ENCODE measurements at regions not wholly inside any gene's neighbourhood (a gene's known extent, or its start where the extent isn't known, plus 50 kb on each side); places are given as distances from the start of the nearest gene placed in this dataset.

GRCh38 chr6:91140449-91140848, 553.6 kb upstream of the MAP3K7 start:
- H3K9me2 ChIP-seq (ENCODE audit: insufficient read depth, low read length): no peaks in the 10 kb centered on the region
- H2AFZ ChIP-seq (ENCODE audit: low read depth, low read length): no peak overlapping the region
- H3K79me2 ChIP-seq (replicated peaks; ENCODE audit: insufficient read depth, low read length): no peaks in the 10 kb centered on the region
- H3K4me2 ChIP-seq (ENCODE audit: low read length): no peak overlapping the region
- no peaks in the 10 kb centered on the region for H3K9me3 ChIP-seq (ENCODE audit: low read length)
- H3K27ac ChIP-seq (ENCODE audit: low read length): no peak overlapping the region
- H3K27me3 ChIP-seq (ENCODE audit: insufficient read depth, low read depth, low read length): no peaks in the 10 kb centered on the region
- TF ChIP-seq RAD21 (conservative IDR thresholded peaks at IDR 0.05) (no peak), MXI1 (conservative IDR thresholded peaks at IDR 0.05; ENCODE audit: poor library complexity, severe bottlenecking) (no peak), SMC3 (conservative IDR thresholded peaks at IDR 0.05; ENCODE audit: poor library complexity) (no peak), EP300 (conservative IDR thresholded peaks at IDR 0.05; ENCODE audit: poor library complexity, severe bottlenecking) (no peak), CTCF (IDR thresholded peaks at IDR 0.05; ENCODE audit: poor library complexity, severe bottlenecking) (no peak), EZH2 (IDR thresholded peaks at IDR 0.05; ENCODE audit: borderline replicate concordance, insufficient read depth, low read length, poor library complexity, severe bottlenecking) (no peak)
- TF ChIP-seq, protein P1, sequence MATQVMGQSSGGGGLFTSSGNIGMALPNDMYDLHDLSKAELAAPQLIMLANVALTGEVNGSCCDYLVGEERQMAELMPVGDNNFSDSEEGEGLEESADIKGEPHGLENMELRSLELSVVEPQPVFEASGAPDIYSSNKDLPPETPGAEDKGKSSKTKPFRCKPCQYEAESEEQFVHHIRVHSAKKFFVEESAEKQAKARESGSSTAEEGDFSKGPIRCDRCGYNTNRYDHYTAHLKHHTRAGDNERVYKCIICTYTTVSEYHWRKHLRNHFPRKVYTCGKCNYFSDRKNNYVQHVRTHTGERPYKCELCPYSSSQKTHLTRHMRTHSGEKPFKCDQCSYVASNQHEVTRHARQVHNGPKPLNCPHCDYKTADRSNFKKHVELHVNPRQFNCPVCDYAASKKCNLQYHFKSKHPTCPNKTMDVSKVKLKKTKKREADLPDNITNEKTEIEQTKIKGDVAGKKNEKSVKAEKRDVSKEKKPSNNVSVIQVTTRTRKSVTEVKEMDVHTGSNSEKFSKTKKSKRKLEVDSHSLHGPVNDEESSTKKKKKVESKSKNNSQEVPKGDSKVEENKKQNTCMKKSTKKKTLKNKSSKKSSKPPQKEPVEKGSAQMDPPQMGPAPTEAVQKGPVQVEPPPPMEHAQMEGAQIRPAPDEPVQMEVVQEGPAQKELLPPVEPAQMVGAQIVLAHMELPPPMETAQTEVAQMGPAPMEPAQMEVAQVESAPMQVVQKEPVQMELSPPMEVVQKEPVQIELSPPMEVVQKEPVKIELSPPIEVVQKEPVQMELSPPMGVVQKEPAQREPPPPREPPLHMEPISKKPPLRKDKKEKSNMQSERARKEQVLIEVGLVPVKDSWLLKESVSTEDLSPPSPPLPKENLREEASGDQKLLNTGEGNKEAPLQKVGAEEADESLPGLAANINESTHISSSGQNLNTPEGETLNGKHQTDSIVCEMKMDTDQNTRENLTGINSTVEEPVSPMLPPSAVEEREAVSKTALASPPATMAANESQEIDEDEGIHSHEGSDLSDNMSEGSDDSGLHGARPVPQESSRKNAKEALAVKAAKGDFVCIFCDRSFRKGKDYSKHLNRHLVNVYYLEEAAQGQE (IDR thresholded peaks at IDR 0.05; ENCODE audit: borderline replicate concordance): no peak
- no peak overlapping the region for H3K9ac ChIP-seq (ENCODE audit: low read length)
- no peaks in the 10 kb centered on the region for H4K20me1 ChIP-seq (ENCODE audit: insufficient read depth)
- no peaks in the 10 kb centered on the region for H3K36me3 ChIP-seq (ENCODE audit: insufficient read depth, low read length)
- no peaks in the 10 kb centered on the region for H3F3A ChIP-seq (ENCODE audit: insufficient read depth, low read length, poor library complexity, severe bottlenecking)
- no peak overlapping the region for H3K4me3 ChIP-seq (ENCODE audit: low read length)

DNA sequence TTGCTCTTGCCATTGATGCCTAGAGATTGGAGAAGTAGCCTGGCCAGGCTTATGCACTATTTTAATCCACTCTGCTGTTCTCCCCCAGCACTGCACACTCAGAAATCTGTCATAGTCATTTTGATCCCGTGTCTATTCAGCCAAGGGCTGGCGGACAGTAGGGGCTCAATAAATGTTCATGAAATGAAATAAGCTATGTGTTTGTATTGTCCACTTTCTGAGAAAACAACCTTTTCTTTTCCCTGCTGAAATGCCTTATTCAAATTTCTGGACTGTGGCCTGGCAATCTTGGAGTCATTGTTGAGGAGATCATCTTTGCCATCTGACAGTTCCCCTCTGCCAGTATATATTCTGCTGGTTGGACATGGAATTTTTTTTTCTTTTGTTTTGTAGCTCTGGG, 550.4 kb upstream of the MAP3K7 start:
- no peak overlapping the region for H3K9ac ChIP-seq (ENCODE audit: low read length)
- no peaks in the 10 kb centered on the region for H4K20me1 ChIP-seq (ENCODE audit: insufficient read depth)
- H2AFZ ChIP-seq (ENCODE audit: low read depth, low read length): no peak overlapping the region
- H3K27me3 ChIP-seq (ENCODE audit: insufficient read depth, low read depth, low read length): no peaks in the 10 kb centered on the region
- TF ChIP-seq MXI1 (conservative IDR thresholded peaks at IDR 0.05; ENCODE audit: poor library complexity, severe bottlenecking): no peak
- TF ChIP-seq TAF1 (IDR thresholded peaks at IDR 0.05; ENCODE audit: low read depth): no peak
- no peak for TF ChIP-seq POLR2AphosphoS5 (IDR thresholded peaks at IDR 0.05)
- no peak for TF ChIP-seq EZH2 (IDR thresholded peaks at IDR 0.05; ENCODE audit: borderline replicate concordance, insufficient read depth, low read length, poor library complexity, severe bottlenecking)
- TF ChIP-seq, protein P1 (IDR thresholded peaks at IDR 0.05; ENCODE audit: borderline replicate concordance): no peak
- TF ChIP-seq RAD21 (conservative IDR thresholded peaks at IDR 0.05): no peak
- TF ChIP-seq SMC3 (conservative IDR thresholded peaks at IDR 0.05; ENCODE audit: poor library complexity): no peak
- no peak for TF ChIP-seq CTCF (IDR thresholded peaks at IDR 0.05; ENCODE audit: poor library complexity, severe bottlenecking)
- no peak for TF ChIP-seq EP300 (conservative IDR thresholded peaks at IDR 0.05; ENCODE audit: poor library complexity, severe bottlenecking)
- H3K36me3 ChIP-seq (ENCODE audit: insufficient read depth, low read length): no peaks in the 10 kb centered on the region
- H3K4me3 ChIP-seq (ENCODE audit: low read length): no peak overlapping the region
- no peaks in the 10 kb centered on the region for H3K9me3 ChIP-seq (ENCODE audit: low read length)
- H3F3A ChIP-seq (ENCODE audit: insufficient read depth, low read length, poor library complexity, severe bottlenecking): no peaks in the 10 kb centered on the region
- no peak overlapping the region for H3K4me2 ChIP-seq (ENCODE audit: low read length)
- H3K9me2 ChIP-seq (ENCODE audit: insufficient read depth, low read length): no peaks in the 10 kb centered on the region
- no peaks in the 10 kb centered on the region for H3K79me2 ChIP-seq (replicated peaks; ENCODE audit: insufficient read depth, low read length)
- H3K27ac ChIP-seq (ENCODE audit: low read length): peak overlapping the region; percentile 96
